HCT116 (cell line): ENCODE measurements at regions not wholly inside any gene's neighbourhood (a gene's known extent, or its start where the extent isn't known, plus 50 kb on each side); places are given as distances from the start of the nearest gene placed in this dataset.

ENCODE experiments used
- ATAC-seq: fragments of 200-7000 bp; cut with Tn5 transposase; 2 replicates; pipeline ENCODE4 v1.9.1; 2020; ENCODE audit warnings: mild to moderate bottlenecking, moderate library complexity
- BruUV-seq: library from RNA; stranded (reverse); fragments of 400-500 nt; replicated peaks from 2 replicates; lab custom pipeline; 2021; lab: Mats Ljungman, UMichigan
- CTCF ChIA-PET: fragments of 300-600 bp; sonication (Branson Sonifier 250); formaldehyde crosslinking; loops from one replicate; lab custom pipeline; 2021; ENCODE audit warnings: antibody characterized with exemption; lab: Charles Lee
- POLR2A ChIA-PET: fragments of 300-600, 350-600 bp; sonication (Branson Sonifier 250); formaldehyde crosslinking; loops from one replicate; lab custom pipeline; 2021; ENCODE audit warnings: antibody characterized with exemption; lab: Charles Lee
- RAD21 ChIA-PET, 2 experiments: fragments of 300-600 bp; sonication (Branson Sonifier 250); formaldehyde crosslinking; loops; one replicate each; lab custom pipeline; 2023; ENCODE audit warnings: low total read pairs in 2 of 2; ENCODE audit not compliant: uncharacterized antibody in 2 of 2, unreplicated experiment in 2 of 2, low non-redundant PET in 1 of 2; lab: Charles Lee
- DNase-seq: peaks from one replicate; pipeline ENCODE4 v3.0.0-alpha.2; 2010; ENCODE audit warnings: low read depth, low spot score
- H2AFZ ChIP-seq: fragments of 200-600 bp; shearing (Covaris generic), sonication (generic); 2 replicates; pipeline ENCODE4 v1.6.1; 2017; ENCODE audit warnings: low read depth, mixed run types, mixed read lengths, antibody characterized with exemption, low read length; ENCODE audit not compliant: poor library complexity, severe bottlenecking
- H3K27ac ChIP-seq: 2 replicates; pipeline ENCODE4 v1.5.1; 2012; ENCODE audit warnings: low read depth, low read length
- H3K27me3 ChIP-seq: fragments of 200-600 bp; sonication (generic); 2 replicates; pipeline ENCODE4 v1.6.1; 2016; ENCODE audit warnings: mixed run types, low read length, mixed read lengths; ENCODE audit not compliant: insufficient read depth
- H3K36me3 ChIP-seq, 2 experiments: fragments of 200-500 bp in 1 of 2; fragments of 200-600 bp in 1 of 2; sonication (Bioruptor generic) in 1 of 2; sonication (generic) in 1 of 2; 2 replicates each; pipeline versions ENCODE4 v1.5.1 to v1.6.1; 2014 to 2016; ENCODE audit warnings: low read length in 2 of 2, inconsistent platforms in 1 of 2, mixed read lengths in 1 of 2, mixed run types in 1 of 2; ENCODE audit not compliant: insufficient read depth in 2 of 2, control insufficient read depth in 1 of 2
- H3K4me1 ChIP-seq, 2 experiments: fragments of 200-600 bp in 1 of 2; sonication (generic) in 1 of 2; 2 replicates each; pipeline versions ENCODE4 v1.5.1 to v1.6.1; 2012 to 2017; ENCODE audit warnings: low read length in 2 of 2, inconsistent platforms in 1 of 2, mild to moderate bottlenecking in 1 of 2, mixed read lengths in 1 of 2, mixed run types in 1 of 2, moderate library complexity in 1 of 2; ENCODE audit not compliant: insufficient read depth in 2 of 2, control insufficient read depth in 1 of 2
- H3K4me2 ChIP-seq: fragments of 200-600 bp; sonication (generic); 2 replicates; pipeline ENCODE4 v1.6.1; 2017; ENCODE audit warnings: mixed run types, low read length, mixed read lengths
- H3K4me3 ChIP-seq, 2 experiments: fragments of 200-600 bp in 1 of 2; sonication (generic) in 1 of 2; replicated peaks in 1 of 2; 2 replicates each; pipeline ENCODE4 v1.5.1; 2011 to 2016; ENCODE audit warnings: low read length in 2 of 2, control low read depth in 1 of 2, low read depth in 1 of 2, mild to moderate bottlenecking in 1 of 2, mixed read lengths in 1 of 2, mixed run types in 1 of 2
- H3K79me2 ChIP-seq: fragments of 200-600 bp; sonication (generic); 2 replicates; pipeline ENCODE4 v1.6.1; 2017; ENCODE audit warnings: mild to moderate bottlenecking, mixed run types, low read length, moderate library complexity, mixed read lengths; ENCODE audit not compliant: insufficient read depth
- H3K9ac ChIP-seq: fragments of 200-600 bp; sonication (generic); 2 replicates; pipeline ENCODE4 v1.6.1; 2016; ENCODE audit warnings: low read length, mixed read lengths
- H3K9me2 ChIP-seq: fragments of 200-600 bp; sonication (generic), shearing (Covaris generic); 2 replicates; pipeline ENCODE4 v1.6.1; 2017; ENCODE audit warnings: mixed run types, mild to moderate bottlenecking, moderate library complexity; ENCODE audit not compliant: insufficient read depth
- H3K9me3 ChIP-seq, 2 experiments: fragments of 200-500 bp in 1 of 2; fragments of 200-600 bp in 1 of 2; sonication (Bioruptor generic) in 1 of 2; sonication (generic) in 1 of 2; 2 replicates each; pipeline ENCODE4 v1.6.1; 2014 to 2017; ENCODE audit warnings: low read length in 2 of 2, mixed read lengths in 2 of 2, inconsistent platforms in 1 of 2, low read depth in 1 of 2, mild to moderate bottlenecking in 1 of 2, mixed run types in 1 of 2, moderate library complexity in 1 of 2; ENCODE audit not compliant: control insufficient read depth in 1 of 2, insufficient read depth in 1 of 2
- H4K20me1 ChIP-seq: fragments of 200-600 bp; sonication (generic), shearing (Covaris generic); 2 replicates; pipeline ENCODE4 v1.6.1; 2017; ENCODE audit warnings: mixed run types, mild to moderate bottlenecking, moderate library complexity; ENCODE audit not compliant: insufficient read depth
- POLR2AphosphoS5 ChIP-seq: IDR thresholded peaks from 2 replicates; pipeline ENCODE4 v1.6.1; 2011; ENCODE audit warnings: mild to moderate bottlenecking, low read depth, low read length, moderate library complexity
- TCF7L2 ChIP-seq: IDR thresholded peaks from 2 replicates; pipeline ENCODE4 v1.7.0; 2011; ENCODE audit warnings: borderline replicate concordance, inconsistent platforms; ENCODE audit not compliant: insufficient read depth, insufficient read length; ENCODE audit errors: extremely low read depth
- ZBTB33 ChIP-seq: IDR thresholded peaks from 2 replicates; pipeline ENCODE4 v1.6.1; 2011; ENCODE audit warnings: mild to moderate bottlenecking, low read length, moderate library complexity; ENCODE audit not compliant: insufficient replicate concordance; ENCODE audit errors: extremely low read depth
- intact Hi-C: fragments of 100-400 bp; cut with micrococcal nuclease; formaldehyde crosslinking; loops from 2 replicates; pipeline ENCODE4 v1.10.0; 2022
- TF ChIP-seq, protein P1 (sequence below), 3 experiments: fragments of 200-600 bp in 1 of 3; sonication (generic) in 1 of 3; IDR thresholded peaks in 2 of 3; conservative IDR thresholded peaks in 1 of 3; 2 replicates each; pipeline ENCODE4 v1.5.1; 2012 to 2017; ENCODE audit warnings: low read depth in 2 of 3, low read length in 2 of 3, antibody characterized with exemption in 1 of 3, borderline replicate concordance in 1 of 3, control low read depth in 1 of 3, mild to moderate bottlenecking in 1 of 3, mixed read lengths in 1 of 3, mixed run types in 1 of 3, moderate library complexity in 1 of 3; ENCODE audit not compliant: insufficient read depth in 1 of 3
- TF ChIP-seq, protein P2 (sequence below): IDR thresholded peaks from 2 replicates; pipeline ENCODE4 v1.6.1; 2012

GRCh38 chr18:60538891-60539290 is 166.3 kb upstream of the MC4R start:
- Histone ChIP-seq H3K9ac (no peak overlapping the region), H3K27me3 (no peaks in the 10 kb centered on the region), H3K79me2 (no peaks in the 10 kb centered on the region), H3K4me3 (no peak overlapping the region), H3K4me1 (peaks cover 0 to 3% of the 10 kb centered on the region in 2 experiments; a peak in 1 of 4 replicates), H3K4me2 (no peak overlapping the region), H4K20me1 (no peaks in the 10 kb centered on the region), H3K9me2 (no peaks in the 10 kb centered on the region), H2AFZ (no peak overlapping the region), H3K36me3 (no peaks in the 10 kb centered on the region), H3K9me3 (no peaks in the 10 kb centered on the region), H3K27ac (no peak overlapping the region)
- POLR2A ChIA-PET: no interaction called here
- CTCF ChIA-PET: no interaction called here
- intact Hi-C loops: no loop called here
- no TSS peak for BruUV-seq
- ATAC-seq: no peak
- RAD21 ChIA-PET: no interaction called here
- DNase-seq: no peak
- TF ChIP-seq, protein P1, sequence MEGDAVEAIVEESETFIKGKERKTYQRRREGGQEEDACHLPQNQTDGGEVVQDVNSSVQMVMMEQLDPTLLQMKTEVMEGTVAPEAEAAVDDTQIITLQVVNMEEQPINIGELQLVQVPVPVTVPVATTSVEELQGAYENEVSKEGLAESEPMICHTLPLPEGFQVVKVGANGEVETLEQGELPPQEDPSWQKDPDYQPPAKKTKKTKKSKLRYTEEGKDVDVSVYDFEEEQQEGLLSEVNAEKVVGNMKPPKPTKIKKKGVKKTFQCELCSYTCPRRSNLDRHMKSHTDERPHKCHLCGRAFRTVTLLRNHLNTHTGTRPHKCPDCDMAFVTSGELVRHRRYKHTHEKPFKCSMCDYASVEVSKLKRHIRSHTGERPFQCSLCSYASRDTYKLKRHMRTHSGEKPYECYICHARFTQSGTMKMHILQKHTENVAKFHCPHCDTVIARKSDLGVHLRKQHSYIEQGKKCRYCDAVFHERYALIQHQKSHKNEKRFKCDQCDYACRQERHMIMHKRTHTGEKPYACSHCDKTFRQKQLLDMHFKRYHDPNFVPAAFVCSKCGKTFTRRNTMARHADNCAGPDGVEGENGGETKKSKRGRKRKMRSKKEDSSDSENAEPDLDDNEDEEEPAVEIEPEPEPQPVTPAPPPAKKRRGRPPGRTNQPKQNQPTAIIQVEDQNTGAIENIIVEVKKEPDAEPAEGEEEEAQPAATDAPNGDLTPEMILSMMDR (IDR thresholded peaks at IDR 0.05 in 2 of 3, conservative IDR thresholded peaks at IDR 0.05 in 1 of 3; ENCODE audit: borderline replicate concordance in 1 of 3, insufficient read depth in 1 of 3, low read depth in 2 of 3, low read length in 2 of 3): no peak
- TF ChIP-seq, protein P2, sequence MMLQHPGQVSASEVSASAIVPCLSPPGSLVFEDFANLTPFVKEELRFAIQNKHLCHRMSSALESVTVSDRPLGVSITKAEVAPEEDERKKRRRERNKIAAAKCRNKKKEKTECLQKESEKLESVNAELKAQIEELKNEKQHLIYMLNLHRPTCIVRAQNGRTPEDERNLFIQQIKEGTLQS: no peak
- TF ChIP-seq ZBTB33 (no peak), POLR2AphosphoS5 (no peak), TCF7L2 (no peak)
